A549 (cell line): ENCODE measurements at regions not wholly inside any gene's neighbourhood (a gene's known extent, or its start where the extent isn't known, plus 50 kb on each side); places are given as distances from the start of the nearest gene placed in this dataset.

Experiments
- ATAC-seq, 2 experiments: fragments of 200-7000 bp in 1 of 2; fragments of >200 bp in 1 of 2; cut with Nextera tagmentation in 1 of 2; cut with Tn5 transposase in 1 of 2; 3 replicates each; pipeline versions ENCODE4 v1.8.0 to v1.9.1; 2018 to 2020; ENCODE audit warnings: mild to moderate bottlenecking in 1 of 2, moderate library complexity in 1 of 2
- CTCF ChIA-PET: fragments of 300-600 bp; sonication (Branson Sonifier 250); formaldehyde crosslinking; extraction: SDS; loops from one replicate; lab custom pipeline; 2021; ENCODE audit warnings: antibody characterized with exemption, inconsistent platforms; lab: Yijun Ruan, JAX
- POLR2A ChIA-PET: fragments of 350-600 bp; formaldehyde crosslinking; extraction: SDS; loops from one replicate; lab custom pipeline; 2021; ENCODE audit warnings: antibody characterized with exemption, inconsistent platforms; lab: Yijun Ruan, JAX
- DNase-seq, 2 experiments: peaks; one replicate each; pipeline versions ENCODE4 v3.0.0 to v3.0.0-alpha.2; 2011 to 2016; ENCODE audit warnings: low read depth in 1 of 2, low spot score in 1 of 2
- FAIRE-seq: peaks from 2 replicates; lab custom pipeline; 2011; peaks lifted over from hg19 to GRCh38; lab: Jason Lieb, UNC
- H3K27ac ChIP-seq, 2 experiments: fragments of >200 bp; sonication (Bioruptor Twin); formaldehyde crosslinking; 3 replicates each; pipeline ENCODE4 v1.5.1; 2016 to 2017
- H3K4me1 ChIP-seq: fragments of >200 bp; sonication (Bioruptor Twin); formaldehyde crosslinking; 3 replicates; pipeline ENCODE4 v1.6.1; 2016
- H3K4me2 ChIP-seq: fragments of >200 bp; sonication (Bioruptor Twin); formaldehyde crosslinking; 3 replicates; pipeline ENCODE4 v1.6.1; 2016
- H3K4me3 ChIP-seq: fragments of >200 bp; sonication (Bioruptor Twin); formaldehyde crosslinking; 3 replicates; pipeline ENCODE4 v1.5.1; 2016
- H3K9me3 ChIP-seq: fragments of >200 bp; sonication (Bioruptor Twin); formaldehyde crosslinking; 3 replicates; pipeline ENCODE4 v1.6.1; 2016
- CBX2 ChIP-seq: fragments of 200-600 bp; sonication (generic); IDR thresholded peaks from 2 replicates; pipeline ENCODE4 v1.6.1; 2016; ENCODE audit warnings: low read depth, mild to moderate bottlenecking, borderline replicate concordance
- CEBPB ChIP-seq, 2 experiments: fragments of >200 bp in 1 of 2; sonication (Bioruptor Twin) in 1 of 2; formaldehyde crosslinking in 1 of 2; IDR thresholded peaks; 2 replicates each; pipeline ENCODE4 v1.6.1; 2012 to 2016
- EHMT2 ChIP-seq: fragments of 200-600 bp; sonication (generic); IDR thresholded peaks from 2 replicates; pipeline ENCODE4 v1.6.1; 2016; ENCODE audit warnings: antibody characterized with exemption, low read depth, mild to moderate bottlenecking, moderate library complexity
- ESRRA ChIP-seq: fragments of 150-350 bp; IDR thresholded peaks from 2 replicates; pipeline ENCODE4 v1.6.1; 2014; ENCODE audit warnings: mild to moderate bottlenecking, low read length, borderline replicate concordance
- FOSL2 ChIP-seq, 2 experiments: fragments of 450-650 bp in 1 of 2; fragments of >200 bp in 1 of 2; sonication (Bioruptor Twin) in 1 of 2; formaldehyde crosslinking; IDR thresholded peaks; 2 replicates each; pipeline versions ENCODE4 v1.5.0 to v1.6.1; 2016 to 2020; ENCODE audit warnings: mild to moderate bottlenecking in 1 of 2, moderate library complexity in 1 of 2
- FOXS1 ChIP-seq: fragments of 250-450 bp; sonication (Bioruptor Pico); IDR thresholded peaks from 2 replicates; pipeline ENCODE4 v1.5.0; 2020; ENCODE audit warnings: mild to moderate bottlenecking, moderate library complexity
- HDAC2 ChIP-seq: fragments of 200-600 bp; sonication (generic); IDR thresholded peaks from 2 replicates; pipeline ENCODE4 v1.6.1; 2016
- HOXB13 ChIP-seq: fragments of 250-450 bp; sonication (Bioruptor Pico); IDR thresholded peaks from 2 replicates; pipeline ENCODE4 v1.5.0; 2020; ENCODE audit warnings: low read depth, mild to moderate bottlenecking, moderate library complexity
- HOXB5 ChIP-seq: fragments of 250-450 bp; sonication (Bioruptor Pico); IDR thresholded peaks from 2 replicates; pipeline ENCODE4 v1.5.0; 2020; ENCODE audit warnings: mild to moderate bottlenecking, moderate library complexity
- KDM1A ChIP-seq: fragments of 200-600 bp; sonication (generic); IDR thresholded peaks from 2 replicates; pipeline ENCODE4 v1.6.1; 2016; ENCODE audit warnings: low read depth, mild to moderate bottlenecking
- MAZ ChIP-seq: fragments of 150-350 bp; IDR thresholded peaks from 2 replicates; pipeline ENCODE4 v1.6.1; 2014; ENCODE audit warnings: antibody characterized with exemption, low read depth, low read length, borderline replicate concordance
- MYC ChIP-seq: IDR thresholded peaks from 2 replicates; pipeline ENCODE4 v1.6.1; 2012; ENCODE audit warnings: mild to moderate bottlenecking, inconsistent platforms, low read length, improper control_type of control experiment, borderline replicate concordance
- NFE2L2 ChIP-seq: fragments of 150-350 bp; conservative IDR thresholded peaks from 2 replicates; pipeline ENCODE4 v1.6.1; 2014; ENCODE audit warnings: low read length
- POLR2AphosphoS2 ChIP-seq: conservative IDR thresholded peaks from 2 replicates; pipeline ENCODE4 v1.6.1; 2012; ENCODE audit warnings: low read length, improper control_type of control experiment, inconsistent platforms
- RAD21 ChIP-seq, 2 experiments: fragments of >200 bp in 1 of 2; sonication (Bioruptor Twin) in 1 of 2; formaldehyde crosslinking in 1 of 2; IDR thresholded peaks in 1 of 2; conservative IDR thresholded peaks in 1 of 2; 2 replicates in 1 of 2; 3 replicates in 1 of 2; pipeline ENCODE4 v1.6.1; 2012 to 2018; ENCODE audit warnings: inconsistent platforms in 1 of 2
- REST ChIP-seq: fragments of 200-600 bp; sonication (generic); IDR thresholded peaks from 2 replicates; pipeline ENCODE4 v1.6.1; 2016; ENCODE audit warnings: antibody characterized with exemption, mild to moderate bottlenecking, moderate library complexity
- RFX5 ChIP-seq: fragments of 450-650 bp; IDR thresholded peaks from 2 replicates; pipeline ENCODE4 v1.7.1; 2014; ENCODE audit warnings: antibody characterized with exemption, mild to moderate bottlenecking, moderate library complexity
- SMC3 ChIP-seq: fragments of >200 bp; sonication (Bioruptor Twin); formaldehyde crosslinking; IDR thresholded peaks from 3 replicates; pipeline ENCODE4 v1.6.1; 2018; ENCODE audit warnings: inconsistent platforms
- USF2 ChIP-seq: fragments of 450-650 bp; IDR thresholded peaks from 2 replicates; pipeline ENCODE4 v1.6.1; 2014; ENCODE audit warnings: antibody characterized with exemption
- WGBS: methylation state at CpG from one replicate; pipeline ENCODE4 v1.1.6; 2017; ENCODE audit errors: missing lambda C conversion rate; 5-methylcytosine and 5-hydroxymethylcytosine counted together
- TF ChIP-seq, protein P1 (sequence below): IDR thresholded peaks from 2 replicates; pipeline ENCODE4 v1.6.1; 2012; ENCODE audit warnings: low read depth, borderline replicate concordance
- TF ChIP-seq, protein P2 (sequence below): IDR thresholded peaks from 2 replicates; pipeline ENCODE4 v1.6.1; 2012

GRCh38 chr12:128078301-128078971 lies 188.5 kb upstream of the TMEM132C start (continued):
- TF ChIP-seq, protein P1, sequence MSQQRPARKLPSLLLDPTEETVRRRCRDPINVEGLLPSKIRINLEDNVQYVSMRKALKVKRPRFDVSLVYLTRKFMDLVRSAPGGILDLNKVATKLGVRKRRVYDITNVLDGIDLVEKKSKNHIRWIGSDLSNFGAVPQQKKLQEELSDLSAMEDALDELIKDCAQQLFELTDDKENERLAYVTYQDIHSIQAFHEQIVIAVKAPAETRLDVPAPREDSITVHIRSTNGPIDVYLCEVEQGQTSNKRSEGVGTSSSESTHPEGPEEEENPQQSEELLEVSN = no peak
- TF ChIP-seq KDM1A = no peak
- TF ChIP-seq RAD21 (conservative IDR thresholded peaks at IDR 0.05 in 1 of 2, IDR thresholded peaks at IDR 0.05 in 1 of 2) = no peak
- no peak for TF ChIP-seq CEBPB (IDR thresholded peaks at IDR 0.05)
- no peak for TF ChIP-seq HOXB5 (CRISPR knock-in tag)

GRCh38 chr12:128079446-128079845 lies 187.5 kb upstream of the TMEM132C start:
- no peaks in the 10 kb centered on the region for H3K9me3 ChIP-seq
- no peak for TF ChIP-seq USF2
- TF ChIP-seq, protein P2, sequence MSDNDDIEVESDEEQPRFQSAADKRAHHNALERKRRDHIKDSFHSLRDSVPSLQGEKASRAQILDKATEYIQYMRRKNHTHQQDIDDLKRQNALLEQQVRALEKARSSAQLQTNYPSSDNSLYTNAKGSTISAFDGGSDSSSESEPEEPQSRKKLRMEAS = no peak
- TF ChIP-seq POLR2AphosphoS2 = no peak
- no peak for TF ChIP-seq HOXB13 (CRISPR knock-in tag)
- TF ChIP-seq MYC = no peak
- no peak for TF ChIP-seq FOXS1 (CRISPR knock-in tag)
- TF ChIP-seq FOSL2 (IDR thresholded peaks at IDR 0.05) = no peak
- no peak for TF ChIP-seq FOSL2 (CRISPR knock-in tag; IDR thresholded peaks at IDR 0.05)
- TF ChIP-seq REST = no peak
- no peak for TF ChIP-seq EHMT2
- TF ChIP-seq NFE2L2 = no peak
- no peak for TF ChIP-seq HDAC2
- H3K4me1 ChIP-seq = no peaks in the 10 kb centered on the region
- 28% methylated on average over 8 of the region's 8 CpGs for WGBS
- CTCF ChIA-PET = no interaction called here
- ATAC-seq = no peak
- POLR2A ChIA-PET = no interaction called here
- no peak for DNase-seq
- H3K4me3 ChIP-seq = no peak overlapping the region
- H3K4me2 ChIP-seq = no peak overlapping the region
- FAIRE-seq = no peak
- H3K27ac ChIP-seq = no peak overlapping the region

DNA sequence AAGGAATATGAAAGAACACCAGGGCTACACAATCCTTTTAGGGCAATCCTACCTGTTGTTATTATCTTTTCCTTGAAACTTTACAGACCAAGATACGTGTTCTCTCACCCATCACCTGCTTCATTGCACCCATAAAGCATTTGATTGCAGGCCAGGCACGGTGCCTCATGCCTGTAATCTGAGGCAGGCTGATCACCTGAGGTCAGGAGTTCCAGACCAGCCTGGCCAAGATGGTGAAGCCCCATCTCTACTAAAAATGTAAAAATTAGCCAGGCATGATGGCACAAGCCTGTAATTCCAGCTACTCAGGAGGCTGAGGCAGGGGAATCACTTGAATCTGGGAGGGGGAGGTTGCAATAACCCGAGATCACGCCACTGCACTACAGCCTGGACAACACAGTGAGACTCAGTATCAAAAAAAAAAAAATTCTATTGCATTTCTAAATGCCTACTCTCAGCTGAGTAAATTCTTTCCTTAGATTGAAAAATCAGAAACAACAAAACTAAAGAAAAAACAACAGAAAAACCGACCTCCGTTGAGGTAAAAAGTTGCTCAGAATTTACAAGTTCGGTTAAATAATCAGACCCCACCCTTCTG lies 183.7 kb upstream of the TMEM132C start:
- POLR2A ChIA-PET = no interaction called here
- no peaks in the 10 kb centered on the region for H3K4me1 ChIP-seq
- no peaks in the 10 kb centered on the region for H3K9me3 ChIP-seq
- no peak overlapping the region for H3K4me2 ChIP-seq
- WGBS = 15% methylated on average over 7 of the region's 7 CpGs
- TF ChIP-seq SMC3 (no peak), HDAC2 (no peak), ESRRA (no peak), RFX5 (no peak), CBX2 (no peak), MAZ (no peak)
- TF ChIP-seq, protein P1 = no peak
- ATAC-seq (no peak), DNase-seq (no peak), FAIRE-seq (no peak)
- no peak overlapping the region for H3K27ac ChIP-seq
- CTCF ChIA-PET = no interaction called here
- no peak overlapping the region for H3K4me3 ChIP-seq
